ENCODE measurements at regions not wholly inside any gene's neighbourhood (a gene's known extent, or its start where the extent isn't known, plus 50 kb on each side); places are given as distances from the start of the nearest gene placed in this dataset.
"Not testable (repeated sequence)": the region's sequence is repeated elsewhere in the genome, so short reads cannot be mapped to it uniquely, and the experiment has no call there.

DNA sequence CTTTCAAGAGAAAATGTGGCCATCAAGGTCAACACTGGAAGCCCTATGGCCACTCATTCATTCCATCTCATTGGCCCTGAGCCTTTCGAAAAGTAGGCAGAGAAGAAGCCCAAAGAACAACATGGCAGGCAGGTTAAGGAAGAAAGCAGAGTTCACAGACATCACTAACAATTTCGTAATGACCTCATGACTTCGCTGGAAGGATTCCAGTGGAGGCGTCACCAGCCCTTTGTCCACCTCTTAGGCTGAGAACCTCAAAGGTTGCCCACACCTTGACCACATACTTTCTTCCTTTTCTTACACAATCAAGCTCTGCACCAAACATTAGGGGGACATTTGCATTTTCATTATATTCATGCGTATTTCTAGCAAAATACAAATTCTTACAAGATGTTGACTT is 252.4 kb upstream of the PLGLB2 start:
- H3K4me3 ChIP-seq (ENCODE audit: low read depth, low read length); H3K27ac ChIP-seq (ENCODE audit: extremely low read depth, low read depth, low read length); POLR2A ChIA-PET; H3K36me3 ChIP-seq (ENCODE audit: control insufficient read depth in 2 of 2, insufficient read depth in 1 of 2, low read length in 2 of 2); CTCF ChIA-PET; H3K4me1 ChIP-seq (ENCODE audit: control insufficient read depth, insufficient read depth, low read length); H3K9me3 ChIP-seq (ENCODE audit: control insufficient read depth, insufficient read depth, low read depth, low read length): not testable (repeated sequence)

DNA sequence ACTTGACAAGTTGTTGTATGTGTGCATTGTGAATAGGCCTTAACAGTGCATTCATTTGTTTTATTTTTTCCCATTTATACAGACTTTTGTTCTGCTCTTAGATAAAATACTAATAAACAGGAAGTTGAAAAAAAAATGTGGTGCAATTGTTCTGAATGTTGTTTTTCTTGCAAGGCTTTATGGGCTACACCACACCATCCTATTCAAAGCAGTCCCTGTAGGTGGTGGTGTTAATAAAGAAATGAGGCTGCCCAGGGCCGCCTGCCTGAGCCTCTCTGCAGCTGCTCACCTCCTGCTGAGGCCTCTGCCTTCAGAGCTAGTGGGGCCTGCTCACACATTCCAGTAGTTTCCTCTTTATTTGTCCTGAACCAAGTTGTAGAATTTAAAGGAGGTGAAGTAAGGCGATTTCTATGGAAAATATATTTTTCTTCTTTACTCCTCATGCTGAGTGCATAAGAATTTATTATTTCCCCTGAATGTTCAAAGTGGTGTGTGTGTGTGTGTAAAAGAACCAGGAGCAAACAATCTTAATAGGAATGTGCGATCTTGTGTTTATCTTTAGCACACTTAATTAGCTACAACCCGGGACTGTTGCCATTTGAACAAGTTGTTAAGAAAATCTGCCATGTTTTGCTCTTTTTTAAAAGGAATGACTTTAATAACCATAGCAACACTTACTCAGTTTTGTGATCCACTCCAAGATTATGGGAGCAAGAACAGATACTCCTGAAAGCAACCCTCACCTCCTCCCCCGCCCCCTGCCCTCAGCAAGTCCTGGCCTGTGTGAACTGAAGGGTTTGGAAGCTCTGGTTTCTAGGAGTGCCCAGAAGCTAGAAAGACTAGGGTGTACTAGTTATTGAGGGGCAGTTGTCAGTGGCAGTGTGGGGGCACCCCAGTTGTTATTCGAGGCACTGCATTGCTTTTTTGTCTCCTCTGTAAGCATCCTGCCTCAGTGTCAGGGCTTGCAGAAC is 251.6 kb upstream of the PLGLB2 start:
- H3K27ac ChIP-seq (ENCODE audit: extremely low read depth, low read depth, low read length); H3K36me3 ChIP-seq (ENCODE audit: control insufficient read depth in 2 of 2, insufficient read depth in 1 of 2, low read length in 2 of 2); CTCF ChIA-PET; H3K4me3 ChIP-seq (ENCODE audit: low read depth, low read length); H3K4me1 ChIP-seq (ENCODE audit: control insufficient read depth, insufficient read depth, low read length); POLR2A ChIA-PET; H3K9me3 ChIP-seq (ENCODE audit: control insufficient read depth, insufficient read depth, low read depth, low read length): not testable (repeated sequence)

DNA sequence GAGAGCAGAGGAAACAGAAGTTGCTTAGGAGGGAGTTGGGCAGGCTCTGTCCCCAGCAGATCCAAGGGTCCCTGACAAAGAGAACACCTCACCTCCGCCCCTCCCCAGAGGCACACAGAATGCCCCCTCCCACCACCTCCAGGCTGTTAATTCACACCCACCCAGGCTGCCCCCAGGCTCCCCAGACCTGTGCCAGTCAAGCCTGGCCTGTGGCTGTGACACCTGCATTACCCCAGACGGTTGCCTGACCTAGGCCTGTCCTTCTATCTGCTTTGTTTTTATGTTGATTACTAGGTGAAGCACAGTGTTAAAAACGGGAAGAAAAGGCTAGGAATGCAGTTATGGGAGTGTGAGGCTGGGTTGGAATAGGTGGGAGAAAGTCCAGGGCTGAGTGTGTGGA is 250.8 kb upstream of the PLGLB2 start:
- CTCF ChIA-PET; H3K9me3 ChIP-seq (ENCODE audit: control insufficient read depth, insufficient read depth, low read depth, low read length); POLR2A ChIA-PET; H3K4me3 ChIP-seq (ENCODE audit: low read depth, low read length); H3K27ac ChIP-seq (ENCODE audit: extremely low read depth, low read depth, low read length); H3K4me1 ChIP-seq (ENCODE audit: control insufficient read depth, insufficient read depth, low read length); H3K36me3 ChIP-seq (ENCODE audit: control insufficient read depth in 2 of 2, insufficient read depth in 1 of 2, low read length in 2 of 2): not testable (repeated sequence)

- POLR2A ChIA-PET; H3K36me3 ChIP-seq (ENCODE audit: control insufficient read depth in 2 of 2, insufficient read depth in 1 of 2, low read length in 2 of 2); H3K27ac ChIP-seq (ENCODE audit: extremely low read depth, low read depth, low read length); H3K9me3 ChIP-seq (ENCODE audit: control insufficient read depth, insufficient read depth, low read depth, low read length); H3K4me3 ChIP-seq (ENCODE audit: low read depth, low read length); CTCF ChIA-PET; H3K4me1 ChIP-seq (ENCODE audit: control insufficient read depth, insufficient read depth, low read length): not testable (repeated sequence)
These were observed 250.2 kb upstream of the PLGLB2 start for GRCh38 chr2:87497700-87498099.

DNA sequence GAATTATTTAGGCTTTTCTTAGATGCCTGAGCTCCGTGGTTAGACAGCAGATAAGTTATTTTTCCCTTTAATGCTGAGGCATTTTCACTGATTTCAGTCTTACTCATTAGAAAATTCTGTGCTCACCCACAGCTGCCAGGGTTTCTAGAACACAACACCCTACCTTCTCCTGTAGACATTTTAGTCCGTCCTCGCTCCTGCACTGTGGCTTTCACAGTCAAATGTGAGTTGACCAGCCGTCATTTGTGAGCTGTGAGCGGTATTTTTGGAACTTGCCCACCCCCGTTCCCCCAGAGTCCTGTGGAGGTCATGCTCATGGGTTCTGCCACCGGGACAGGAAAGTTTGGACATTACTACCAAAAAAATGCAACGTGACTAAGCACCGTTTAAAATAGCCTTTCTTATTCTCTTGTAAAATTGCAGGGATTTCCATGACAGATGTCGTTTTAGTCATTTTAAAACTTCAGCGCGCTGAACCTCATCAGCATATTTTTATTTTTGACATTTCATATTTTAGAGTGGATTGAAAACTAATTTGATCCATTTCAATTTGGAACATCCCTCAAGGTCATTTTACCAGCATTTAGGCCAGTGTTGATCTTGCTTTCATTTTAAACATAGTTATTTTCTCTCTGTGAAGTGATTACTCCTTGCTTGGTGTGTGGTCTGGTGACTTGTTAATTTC is 249.6 kb upstream of the PLGLB2 start:
- H3K27ac ChIP-seq (ENCODE audit: extremely low read depth, low read depth, low read length); H3K9me3 ChIP-seq (ENCODE audit: control insufficient read depth, insufficient read depth, low read depth, low read length); H3K4me3 ChIP-seq (ENCODE audit: low read depth, low read length); POLR2A ChIA-PET; H3K4me1 ChIP-seq (ENCODE audit: control insufficient read depth, insufficient read depth, low read length); CTCF ChIA-PET; H3K36me3 ChIP-seq (ENCODE audit: control insufficient read depth in 2 of 2, insufficient read depth in 1 of 2, low read length in 2 of 2): not testable (repeated sequence)

- H3K27ac ChIP-seq (ENCODE audit: extremely low read depth, low read depth, low read length); POLR2A ChIA-PET; H3K4me1 ChIP-seq (ENCODE audit: control insufficient read depth, insufficient read depth, low read length); H3K4me3 ChIP-seq (ENCODE audit: low read depth, low read length); CTCF ChIA-PET; H3K36me3 ChIP-seq (ENCODE audit: control insufficient read depth in 2 of 2, insufficient read depth in 1 of 2, low read length in 2 of 2); H3K9me3 ChIP-seq (ENCODE audit: control insufficient read depth, insufficient read depth, low read depth, low read length): not testable (repeated sequence)
These were observed 249.0 kb upstream of the PLGLB2 start for GRCh38 chr2:87498854-87499238.

DNA sequence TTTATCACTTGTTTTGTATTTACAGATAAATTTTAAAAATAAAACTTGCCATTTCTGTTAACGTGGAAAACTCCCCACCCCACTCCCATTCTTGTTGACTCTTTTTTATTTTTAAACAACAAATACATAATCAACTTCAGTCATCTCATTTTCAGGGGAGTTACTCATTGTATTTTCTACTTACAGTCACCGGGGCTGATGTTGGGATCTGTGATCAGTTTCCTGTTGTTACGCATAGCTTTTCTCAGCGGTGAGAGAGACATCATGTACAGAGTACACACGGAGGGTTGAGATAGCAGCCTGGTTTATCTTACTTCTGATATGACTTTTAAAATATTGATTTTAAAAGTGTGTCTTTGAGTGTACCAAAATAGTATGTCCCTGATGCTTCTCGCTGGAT is 248.0 kb upstream of the PLGLB2 start:
- H3K9me3 ChIP-seq (ENCODE audit: control insufficient read depth, insufficient read depth, low read depth, low read length); CTCF ChIA-PET; H3K4me1 ChIP-seq (ENCODE audit: control insufficient read depth, insufficient read depth, low read length); H3K27ac ChIP-seq (ENCODE audit: extremely low read depth, low read depth, low read length); H3K36me3 ChIP-seq (ENCODE audit: control insufficient read depth in 2 of 2, insufficient read depth in 1 of 2, low read length in 2 of 2); H3K4me3 ChIP-seq (ENCODE audit: low read depth, low read length); POLR2A ChIA-PET: not testable (repeated sequence)

- H3K4me3 ChIP-seq (ENCODE audit: low read depth, low read length); H3K4me1 ChIP-seq (ENCODE audit: control insufficient read depth, insufficient read depth, low read length); H3K9me3 ChIP-seq (ENCODE audit: control insufficient read depth, insufficient read depth, low read depth, low read length); CTCF ChIA-PET; H3K36me3 ChIP-seq (ENCODE audit: control insufficient read depth in 2 of 2, insufficient read depth in 1 of 2, low read length in 2 of 2); H3K27ac ChIP-seq (ENCODE audit: extremely low read depth, low read depth, low read length); POLR2A ChIA-PET: not testable (repeated sequence)
These were observed 247.5 kb upstream of the PLGLB2 start for GRCh38 chr2:87500421-87500820.

GRCh38 chr2:87500951-87501350 is 246.9 kb upstream of the PLGLB2 start:
- H3K36me3 ChIP-seq (ENCODE audit: control insufficient read depth in 2 of 2, insufficient read depth in 1 of 2, low read length in 2 of 2); H3K9me3 ChIP-seq (ENCODE audit: control insufficient read depth, insufficient read depth, low read depth, low read length); H3K4me1 ChIP-seq (ENCODE audit: control insufficient read depth, insufficient read depth, low read length); H3K4me3 ChIP-seq (ENCODE audit: low read depth, low read length); CTCF ChIA-PET; POLR2A ChIA-PET; H3K27ac ChIP-seq (ENCODE audit: extremely low read depth, low read depth, low read length): not testable (repeated sequence)

DNA sequence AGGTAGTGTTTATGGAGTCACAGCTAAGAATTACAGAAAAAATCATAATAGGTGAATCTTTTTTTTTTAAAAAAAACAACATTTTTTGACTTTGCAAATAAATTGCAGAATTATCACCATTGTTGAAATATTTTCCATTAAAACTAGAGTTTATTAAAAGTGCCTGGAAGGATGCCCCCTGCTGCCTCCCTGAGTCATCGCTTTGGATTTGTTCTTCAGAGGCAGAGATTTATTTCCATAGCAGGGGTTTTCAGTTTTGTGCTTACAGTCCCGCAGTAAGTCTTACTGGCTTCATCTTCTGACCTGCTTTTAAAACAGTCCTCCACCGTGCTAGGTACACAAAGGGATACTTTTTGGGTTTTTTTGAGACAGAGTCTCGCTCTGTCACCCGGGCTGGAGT is 244.9 kb upstream of the PLGLB2 start:
- POLR2A ChIA-PET; CTCF ChIA-PET; H3K27ac ChIP-seq (ENCODE audit: extremely low read depth, low read depth, low read length); H3K4me1 ChIP-seq (ENCODE audit: control insufficient read depth, insufficient read depth, low read length); H3K4me3 ChIP-seq (ENCODE audit: low read depth, low read length); H3K36me3 ChIP-seq (ENCODE audit: control insufficient read depth in 2 of 2, insufficient read depth in 1 of 2, low read length in 2 of 2); H3K9me3 ChIP-seq (ENCODE audit: control insufficient read depth, insufficient read depth, low read depth, low read length): not testable (repeated sequence)

DNA sequence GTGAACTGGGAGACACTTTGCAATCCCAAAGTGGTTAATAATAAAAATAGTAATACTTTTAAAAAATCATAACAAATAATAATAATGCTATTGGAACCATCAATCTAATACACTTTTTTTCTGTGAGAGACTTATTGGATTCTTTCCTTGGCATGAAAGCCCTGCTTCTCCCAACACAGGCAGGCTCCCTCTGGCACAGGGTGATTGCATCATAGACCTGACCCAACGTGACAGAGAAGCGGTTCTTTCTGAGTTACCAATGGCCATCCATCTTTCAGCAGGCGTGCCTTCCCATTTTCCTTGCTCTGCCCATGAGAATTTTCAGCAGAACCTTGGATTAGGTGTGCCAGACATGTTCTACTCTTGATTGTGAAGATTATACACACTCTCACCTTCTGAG is 242.6 kb upstream of the PLGLB2 start:
- POLR2A ChIA-PET; H3K9me3 ChIP-seq (ENCODE audit: control insufficient read depth, insufficient read depth, low read depth, low read length); H3K27ac ChIP-seq (ENCODE audit: extremely low read depth, low read depth, low read length); H3K36me3 ChIP-seq (ENCODE audit: control insufficient read depth in 2 of 2, insufficient read depth in 1 of 2, low read length in 2 of 2); CTCF ChIA-PET; H3K4me1 ChIP-seq (ENCODE audit: control insufficient read depth, insufficient read depth, low read length); H3K4me3 ChIP-seq (ENCODE audit: low read depth, low read length): not testable (repeated sequence)
